Keratinocyte (primary cell): ENCODE measurements at regions not wholly inside any gene's neighbourhood (a gene's known extent, or its start where the extent isn't known, plus 50 kb on each side); places are given as distances from the start of the nearest gene placed in this dataset.

Experiments
- CTCF ChIP-seq, 3 experiments: IDR thresholded peaks in 1 of 3; conservative IDR thresholded peaks in 1 of 3; optimal IDR thresholded peaks in 1 of 3; 2 replicates in 2 of 3; 3 replicates in 1 of 3; pipeline versions ENCODE3 to v1.5.1; 2011; ENCODE audit warnings: low read length in 3 of 3, mild to moderate bottlenecking in 3 of 3, moderate library complexity in 2 of 3, control low read depth in 1 of 3, inconsistent platforms in 1 of 3; ENCODE audit not compliant: insufficient read depth in 2 of 3; ENCODE audit errors: extremely low read depth in 1 of 3
- EZH2 ChIP-seq: IDR thresholded peaks from one replicate; pipeline ENCODE4 v1.6.1; 2012; ENCODE audit warnings: inconsistent platforms, mild to moderate bottlenecking, low read length, moderate library complexity

DNA sequence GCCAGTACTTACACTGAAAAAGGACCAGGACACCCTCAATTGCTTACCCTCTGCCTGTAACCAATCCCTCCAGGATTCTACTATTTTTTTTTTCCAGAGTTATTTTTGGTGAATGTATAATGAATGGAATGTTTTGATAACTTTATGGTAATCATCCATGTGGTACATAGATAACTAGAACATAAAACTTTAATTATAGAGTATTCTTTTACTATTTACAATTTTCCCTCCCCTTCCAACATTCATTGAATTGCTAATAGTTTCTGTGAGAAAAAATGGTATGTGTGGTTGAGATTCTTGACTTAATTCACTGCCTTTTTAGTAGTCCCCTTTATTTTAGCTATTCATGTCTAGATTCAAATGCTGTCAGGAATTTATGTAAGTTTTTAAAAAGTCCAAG, 164.6 kb downstream of the CYYR1 start:
- no peak for TF ChIP-seq CTCF (optimal IDR thresholded peaks at IDR 0.05 in 1 of 3, IDR thresholded peaks at IDR 0.05 in 1 of 3, conservative IDR thresholded peaks at IDR 0.05 in 1 of 3; ENCODE audit: extremely low read depth in 1 of 3, insufficient read depth in 2 of 3, low read length in 3 of 3)
- no peak for TF ChIP-seq EZH2
